Astrocyte (in vitro differentiated cells and primary cell): ENCODE measurements at regions not wholly inside any gene's neighbourhood (a gene's known extent, or its start where the extent isn't known, plus 50 kb on each side); places are given as distances from the start of the nearest gene placed in this dataset.

Source experiments
- DNase-seq: peaks from one replicate; pipeline ENCODE4 v3.0.0-alpha.2; 2010; ENCODE audit warnings: low read depth
- FAIRE-seq: peaks from 2 replicates; lab custom pipeline; 2011; peaks lifted over from hg19 to GRCh38; lab: Jason Lieb, UNC
- H2AFZ ChIP-seq: 2 replicates; pipeline ENCODE4 v1.6.0; 2012; ENCODE audit warnings: low read depth, low read length, inconsistent platforms
- H3K27ac ChIP-seq: 2 replicates; pipeline ENCODE4 v1.5.1; 2011; ENCODE audit warnings: low read depth, low read length, inconsistent platforms
- H3K27me3 ChIP-seq: 2 replicates; pipeline ENCODE4 v1.6.0; 2011; ENCODE audit warnings: low read length, inconsistent platforms; ENCODE audit not compliant: insufficient read depth
- H3K36me3 ChIP-seq: 2 replicates; pipeline ENCODE4 v1.5.1; 2011; ENCODE audit warnings: low read length, inconsistent platforms; ENCODE audit not compliant: insufficient read depth
- H3K4me1 ChIP-seq: 2 replicates; pipeline ENCODE4 v1.5.1; 2011; ENCODE audit warnings: low read length, inconsistent platforms; ENCODE audit not compliant: insufficient read depth
- H3K4me2 ChIP-seq: 2 replicates; pipeline ENCODE4 v1.6.0; 2012; ENCODE audit warnings: low read length, inconsistent platforms
- H3K4me3 ChIP-seq: 2 replicates; pipeline ENCODE4 v1.5.1; 2011; ENCODE audit warnings: low read depth, mild to moderate bottlenecking, low read length, inconsistent platforms; ENCODE audit not compliant: insufficient read depth
- H3K79me2 ChIP-seq: 2 replicates; pipeline ENCODE4 v1.6.0; 2012; ENCODE audit warnings: mild to moderate bottlenecking, low read length, inconsistent platforms; ENCODE audit not compliant: insufficient read depth
- H3K9ac ChIP-seq: 2 replicates; pipeline ENCODE4 v1.6.0; 2012; ENCODE audit warnings: mild to moderate bottlenecking, low read length, inconsistent platforms
- H3K9me3 ChIP-seq: 2 replicates; pipeline ENCODE4 v1.5.1; 2012; ENCODE audit warnings: low read depth, mild to moderate bottlenecking, low read length, inconsistent platforms; ENCODE audit not compliant: insufficient read depth
- H4K20me1 ChIP-seq: 2 replicates; pipeline ENCODE4 v1.6.0; 2012; ENCODE audit warnings: low read length, inconsistent platforms; ENCODE audit not compliant: insufficient read depth
- H3K27ac Mint-ChIP-seq: one replicate; pipeline ENCODE4 v1.8.0; 2021; ENCODE audit warnings: mild to moderate bottlenecking, mixed read lengths; ENCODE audit not compliant: unreplicated experiment
- H3K27me3 Mint-ChIP-seq: one replicate; pipeline ENCODE4 v1.8.0; 2021; ENCODE audit warnings: low read depth, mixed read lengths; ENCODE audit not compliant: unreplicated experiment
- H3K36me3 Mint-ChIP-seq: one replicate; pipeline ENCODE4 v1.8.0; 2021; ENCODE audit warnings: low read depth, mixed read lengths; ENCODE audit not compliant: unreplicated experiment
- H3K4me1 Mint-ChIP-seq: one replicate; pipeline ENCODE4 v1.8.0; 2021; ENCODE audit warnings: low read depth, mixed read lengths; ENCODE audit not compliant: unreplicated experiment
- H3K4me3 Mint-ChIP-seq: one replicate; pipeline ENCODE4 v1.8.0; 2021; ENCODE audit warnings: mild to moderate bottlenecking, moderate library complexity, mixed read lengths; ENCODE audit not compliant: unreplicated experiment
- H3K9me3 Mint-ChIP-seq: one replicate; pipeline ENCODE4 v1.8.0; 2021; ENCODE audit warnings: mild to moderate bottlenecking, mixed read lengths; ENCODE audit not compliant: unreplicated experiment
- EZH2 ChIP-seq: IDR thresholded peaks from 2 replicates; pipeline ENCODE4 v1.6.1; 2012; ENCODE audit warnings: mild to moderate bottlenecking, low read length, inconsistent platforms; ENCODE audit not compliant: insufficient read depth
- TF ChIP-seq, protein P1 (sequence below): IDR thresholded peaks from 2 replicates; pipeline ENCODE4 v1.5.1; 2011; ENCODE audit warnings: low read depth, mild to moderate bottlenecking, inconsistent platforms, low read length, moderate library complexity; ENCODE audit not compliant: insufficient read depth

DNA sequence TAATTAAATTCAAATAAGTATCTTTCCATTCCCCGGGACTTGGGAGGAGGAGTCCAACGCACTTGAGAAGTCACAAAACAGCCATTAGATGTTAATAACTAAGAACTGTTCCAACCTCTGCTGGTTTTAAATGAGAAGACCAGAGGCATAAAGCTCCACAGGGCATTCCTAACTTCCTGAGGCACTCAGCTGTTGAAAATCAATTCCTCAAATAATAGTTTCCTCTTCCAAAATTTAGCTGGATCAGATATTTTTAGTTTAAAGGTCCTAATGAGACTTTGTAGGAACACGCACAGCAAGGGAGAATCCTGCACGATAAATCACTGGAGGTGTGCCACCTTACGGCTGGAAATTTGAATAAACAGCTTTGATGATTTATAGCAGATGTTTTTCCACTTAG lies 504.3 kb upstream of the ZFP42 start:
- H3K4me3 Mint-ChIP-seq = no peak overlapping the region
- no peaks in the 10 kb centered on the region for H3K27me3 Mint-ChIP-seq
- no peaks in the 10 kb centered on the region for H3K79me2 ChIP-seq
- H3K36me3 ChIP-seq = no peaks in the 10 kb centered on the region
- H3K4me2 ChIP-seq = no peak overlapping the region
- H3K27ac Mint-ChIP-seq = no peak overlapping the region
- H3K27ac ChIP-seq = no peak overlapping the region
- H3K9me3 ChIP-seq = no peaks in the 10 kb centered on the region
- no peak overlapping the region for H2AFZ ChIP-seq
- H3K36me3 Mint-ChIP-seq = peaks cover 15% of the 10 kb centered on the region
- no peak for DNase-seq
- H3K4me3 ChIP-seq = no peak overlapping the region
- H4K20me1 ChIP-seq = no peaks in the 10 kb centered on the region
- H3K27me3 ChIP-seq = no peaks in the 10 kb centered on the region
- no peak for FAIRE-seq
- H3K4me1 ChIP-seq = no peaks in the 10 kb centered on the region
- H3K4me1 Mint-ChIP-seq = peaks cover 2% of the 10 kb centered on the region
- no peak overlapping the region for H3K9ac ChIP-seq
- peaks cover 14% of the 10 kb centered on the region for H3K9me3 Mint-ChIP-seq
- TF ChIP-seq, protein P1, sequence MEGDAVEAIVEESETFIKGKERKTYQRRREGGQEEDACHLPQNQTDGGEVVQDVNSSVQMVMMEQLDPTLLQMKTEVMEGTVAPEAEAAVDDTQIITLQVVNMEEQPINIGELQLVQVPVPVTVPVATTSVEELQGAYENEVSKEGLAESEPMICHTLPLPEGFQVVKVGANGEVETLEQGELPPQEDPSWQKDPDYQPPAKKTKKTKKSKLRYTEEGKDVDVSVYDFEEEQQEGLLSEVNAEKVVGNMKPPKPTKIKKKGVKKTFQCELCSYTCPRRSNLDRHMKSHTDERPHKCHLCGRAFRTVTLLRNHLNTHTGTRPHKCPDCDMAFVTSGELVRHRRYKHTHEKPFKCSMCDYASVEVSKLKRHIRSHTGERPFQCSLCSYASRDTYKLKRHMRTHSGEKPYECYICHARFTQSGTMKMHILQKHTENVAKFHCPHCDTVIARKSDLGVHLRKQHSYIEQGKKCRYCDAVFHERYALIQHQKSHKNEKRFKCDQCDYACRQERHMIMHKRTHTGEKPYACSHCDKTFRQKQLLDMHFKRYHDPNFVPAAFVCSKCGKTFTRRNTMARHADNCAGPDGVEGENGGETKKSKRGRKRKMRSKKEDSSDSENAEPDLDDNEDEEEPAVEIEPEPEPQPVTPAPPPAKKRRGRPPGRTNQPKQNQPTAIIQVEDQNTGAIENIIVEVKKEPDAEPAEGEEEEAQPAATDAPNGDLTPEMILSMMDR = no peak
- TF ChIP-seq EZH2 = no peak

DNA sequence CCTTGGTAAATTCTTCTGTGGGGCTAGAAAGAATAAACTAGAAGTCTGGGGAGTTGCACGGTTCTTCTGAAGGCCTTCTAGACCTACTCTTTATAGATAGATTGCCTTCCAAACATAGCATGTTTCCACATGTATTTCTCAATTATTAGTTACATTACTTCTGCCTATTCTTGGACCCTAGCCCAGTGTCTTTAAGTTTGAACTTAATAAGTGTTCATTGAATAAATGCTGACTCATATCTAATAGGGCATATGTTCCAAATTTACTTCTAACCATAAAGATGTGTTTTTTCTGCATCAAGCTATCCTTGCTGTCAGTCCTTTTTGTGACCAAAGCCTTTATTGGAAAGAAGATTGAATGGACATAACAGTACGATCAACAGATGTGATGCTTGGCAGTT lies 503.6 kb upstream of the ZFP42 start:
- no peak for TF ChIP-seq EZH2
- TF ChIP-seq, protein P1 = no peak
- no peak overlapping the region for H3K27ac Mint-ChIP-seq
- H3K27ac ChIP-seq = no peak overlapping the region
- no peaks in the 10 kb centered on the region for H3K36me3 ChIP-seq
- no peak for FAIRE-seq
- H3K36me3 Mint-ChIP-seq = peaks cover 15% of the 10 kb centered on the region
- H3K4me3 Mint-ChIP-seq = no peak overlapping the region
- H3K9me3 ChIP-seq = no peaks in the 10 kb centered on the region
- no peak for DNase-seq
- no peak overlapping the region for H3K9ac ChIP-seq
- no peaks in the 10 kb centered on the region for H3K4me1 ChIP-seq
- no peak overlapping the region for H2AFZ ChIP-seq
- H3K4me1 Mint-ChIP-seq = peaks cover 2% of the 10 kb centered on the region
- H3K4me3 ChIP-seq = no peak overlapping the region
- H3K27me3 ChIP-seq = no peaks in the 10 kb centered on the region
- H3K4me2 ChIP-seq = no peak overlapping the region
- H4K20me1 ChIP-seq = no peaks in the 10 kb centered on the region
- H3K27me3 Mint-ChIP-seq = no peaks in the 10 kb centered on the region
- no peaks in the 10 kb centered on the region for H3K79me2 ChIP-seq
- peaks cover 13% of the 10 kb centered on the region for H3K9me3 Mint-ChIP-seq

DNA sequence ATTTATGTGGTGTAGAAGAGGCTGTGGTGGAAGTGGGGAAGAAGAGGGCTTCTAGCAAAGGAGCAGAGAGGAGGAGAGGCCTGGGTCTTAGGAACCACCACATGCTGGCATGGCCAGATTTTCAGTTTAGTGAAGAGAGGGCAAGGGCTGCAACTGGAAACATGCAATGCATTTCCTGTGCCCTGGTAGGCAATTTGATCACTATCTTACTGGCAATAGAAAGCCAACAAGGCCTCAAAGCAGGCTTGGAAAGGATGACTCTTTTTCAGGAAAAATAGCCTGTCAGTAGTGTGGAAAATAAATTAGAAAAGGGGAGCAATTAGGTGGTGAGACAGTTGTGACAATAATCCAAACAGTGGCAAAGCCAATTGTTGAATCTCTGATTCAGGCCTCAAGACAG lies 501.9 kb upstream of the ZFP42 start:
- FAIRE-seq = no peak
- Mint-ChIP-seq H3K27ac (no peak overlapping the region), H3K27me3 (no peaks in the 10 kb centered on the region)

More for the DNA sequence above, 501.9 kb upstream of the ZFP42 start:
- Histone ChIP-seq H3K9me3 (no peaks in the 10 kb centered on the region), H3K36me3 (no peaks in the 10 kb centered on the region), H3K4me3 (no peak overlapping the region), H2AFZ (no peak overlapping the region), H3K79me2 (no peaks in the 10 kb centered on the region), H3K9ac (no peak overlapping the region), H4K20me1 (no peaks in the 10 kb centered on the region), H3K27ac (no peak overlapping the region), H3K4me2 (no peak overlapping the region), H3K27me3 (no peaks in the 10 kb centered on the region), H3K4me1 (no peaks in the 10 kb centered on the region)
- Mint-ChIP-seq H3K4me1 (peaks cover 2% of the 10 kb centered on the region), H3K4me3 (no peak overlapping the region), H3K36me3 (peaks cover 9% of the 10 kb centered on the region), H3K9me3 (peaks cover 2% of the 10 kb centered on the region)
- TF ChIP-seq, protein P1 = no peak
- no peak for TF ChIP-seq EZH2
- DNase-seq = no peak
